Karpas-422 (cell line): ENCODE measurements at regions not wholly inside any gene's neighbourhood (a gene's known extent, or its start where the extent isn't known, plus 50 kb on each side); places are given as distances from the start of the nearest gene placed in this dataset.

Experiments
- DNase-seq: peaks from one replicate; pipeline ENCODE4 v3.0.0-alpha.2; 2015
- H2AFZ ChIP-seq: fragments of 200-600 bp; sonication (generic); 2 replicates; pipeline ENCODE4 v1.6.1; 2014; ENCODE audit warnings: antibody characterized with exemption, low read length, mixed read lengths
- H3K27ac ChIP-seq: fragments of 200-600 bp; sonication (generic); 2 replicates; pipeline ENCODE4 v1.5.1; 2014; ENCODE audit warnings: mild to moderate bottlenecking, low read length, moderate library complexity
- H3K27me3 ChIP-seq: fragments of 200-600 bp; sonication (generic); 2 replicates; pipeline ENCODE4 v1.6.1; 2014; ENCODE audit warnings: low read length, mixed read lengths
- H3K36me3 ChIP-seq: fragments of 200-600 bp; sonication (generic); 2 replicates; pipeline ENCODE4 v1.6.1; 2014; ENCODE audit warnings: low read length, mixed read lengths; ENCODE audit not compliant: insufficient read depth
- H3K4me1 ChIP-seq: fragments of 200-600 bp; sonication (generic); 2 replicates; pipeline ENCODE4 v1.6.1; 2014; ENCODE audit warnings: mild to moderate bottlenecking, low read length, mixed read lengths
- H3K4me2 ChIP-seq: fragments of 200-600 bp; sonication (generic); 2 replicates; pipeline ENCODE4 v1.6.1; 2014; ENCODE audit warnings: low read length, low read depth, mild to moderate bottlenecking; ENCODE audit not compliant: poor library complexity, severe bottlenecking
- H3K4me3 ChIP-seq: fragments of 200-600 bp; sonication (generic); 2 replicates; pipeline ENCODE4 v1.5.1; 2014; ENCODE audit warnings: mild to moderate bottlenecking, antibody characterized with exemption, low read length, mixed read lengths
- H3K79me2 ChIP-seq: fragments of 200-600 bp; sonication (generic); 2 replicates; pipeline ENCODE4 v1.6.1; 2014; ENCODE audit warnings: mild to moderate bottlenecking, low read length, mixed read lengths
- H3K9ac ChIP-seq: fragments of 200-600 bp; sonication (generic); 2 replicates; pipeline ENCODE4 v1.6.0; 2014; ENCODE audit warnings: low read length
- H3K9me2 ChIP-seq: fragments of 200-600 bp; sonication (generic), shearing (Covaris generic); replicated peaks from 2 replicates; pipeline ENCODE4 v1.6.0; 2014; ENCODE audit warnings: mild to moderate bottlenecking, low read length, moderate library complexity; ENCODE audit not compliant: insufficient read depth
- H3K9me3 ChIP-seq: fragments of 300-700, 200-600 bp; sonication (generic); 2 replicates; pipeline ENCODE4 v1.6.1; 2014; ENCODE audit warnings: low read length, mixed read lengths
- H4K20me1 ChIP-seq: fragments of 200-600 bp; sonication (generic); 2 replicates; pipeline ENCODE4 v1.6.1; 2014; ENCODE audit warnings: mild to moderate bottlenecking, antibody characterized with exemption, low read length, low read depth; ENCODE audit not compliant: insufficient read depth

DNA sequence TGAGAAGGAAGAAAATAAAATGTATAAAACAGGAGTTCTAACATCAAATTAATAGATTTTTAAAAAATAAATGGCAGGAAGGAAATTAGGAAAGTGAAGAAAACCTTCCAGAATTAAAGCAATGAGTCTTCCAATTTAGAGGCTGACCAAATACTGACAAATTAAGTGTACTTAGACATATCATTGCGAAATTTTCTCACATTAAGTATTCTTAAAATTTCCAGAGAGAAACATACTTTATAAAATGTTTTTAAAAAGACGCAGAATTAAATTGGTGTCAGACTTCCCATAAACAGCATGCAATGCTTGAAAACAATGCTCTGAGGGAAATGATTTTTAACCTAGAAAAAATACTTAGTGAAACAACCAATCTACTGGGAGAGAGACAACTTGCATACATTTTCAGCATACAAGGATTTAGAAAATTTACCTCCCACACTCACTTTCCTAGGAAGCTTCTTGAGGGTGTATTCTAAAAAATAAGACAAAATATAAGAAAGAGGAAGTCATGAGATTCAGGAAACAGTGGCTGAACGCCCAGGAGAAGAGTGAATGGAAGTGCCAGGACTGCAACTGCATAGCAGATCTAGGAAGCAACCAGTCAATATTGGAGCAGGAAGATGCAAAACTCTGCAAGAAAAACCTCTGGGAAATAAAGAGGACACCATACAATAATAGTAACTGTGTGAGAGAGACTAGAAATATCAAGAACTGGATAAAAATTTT is 339.9 kb downstream of the ADCYAP1 start:
- Histone ChIP-seq H3K79me2 (no peaks in the 10 kb centered on the region), H3K27me3 (no peaks in the 10 kb centered on the region), H3K9me2 (no peaks in the 10 kb centered on the region), H3K4me3 (no peak overlapping the region), H4K20me1 (no peaks in the 10 kb centered on the region), H3K9ac (no peak overlapping the region), H3K9me3 (peaks cover 13% of the 10 kb centered on the region; the same call in 1 of the 2 replicates), H3K36me3 (no peaks in the 10 kb centered on the region), H3K4me2 (no peak overlapping the region), H2AFZ (no peak overlapping the region), H3K4me1 (no peaks in the 10 kb centered on the region), H3K27ac (no peak overlapping the region)
- DNase-seq, result no peak

DNA sequence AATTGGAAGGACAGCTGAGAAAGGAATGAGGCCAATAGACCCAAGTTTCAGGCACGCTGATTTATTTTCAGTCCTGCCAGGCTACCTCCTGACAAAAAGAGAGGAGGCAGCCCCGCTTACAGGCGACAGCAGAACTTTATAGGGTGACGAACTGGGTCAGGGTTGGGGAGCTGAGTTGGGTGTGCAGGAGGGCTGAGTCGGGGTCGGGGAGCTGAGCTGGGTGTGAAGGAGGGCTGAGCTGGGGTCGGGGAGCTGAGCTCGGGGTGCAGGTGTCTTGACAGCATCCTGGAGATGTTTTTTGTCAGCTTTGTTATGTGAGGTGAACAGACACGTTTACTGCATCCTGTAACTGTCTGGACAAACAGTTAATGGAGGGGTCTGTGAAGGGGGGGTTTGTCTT is 342.2 kb downstream of the ADCYAP1 start:
- Histone ChIP-seq H3K9me3 (peaks cover 8% of the 10 kb centered on the region; the same call in 1 of the 2 replicates), H3K9me2 (no peaks in the 10 kb centered on the region), H2AFZ (no peak overlapping the region), H3K9ac (no peak overlapping the region), H3K4me3 (no peak overlapping the region), H3K27me3 (no peaks in the 10 kb centered on the region), H4K20me1 (no peaks in the 10 kb centered on the region), H3K4me2 (no peak overlapping the region), H3K36me3 (no peaks in the 10 kb centered on the region), H3K4me1 (no peaks in the 10 kb centered on the region), H3K27ac (no peak overlapping the region), H3K79me2 (no peaks in the 10 kb centered on the region)
- DNase-seq, result no peak

DNA sequence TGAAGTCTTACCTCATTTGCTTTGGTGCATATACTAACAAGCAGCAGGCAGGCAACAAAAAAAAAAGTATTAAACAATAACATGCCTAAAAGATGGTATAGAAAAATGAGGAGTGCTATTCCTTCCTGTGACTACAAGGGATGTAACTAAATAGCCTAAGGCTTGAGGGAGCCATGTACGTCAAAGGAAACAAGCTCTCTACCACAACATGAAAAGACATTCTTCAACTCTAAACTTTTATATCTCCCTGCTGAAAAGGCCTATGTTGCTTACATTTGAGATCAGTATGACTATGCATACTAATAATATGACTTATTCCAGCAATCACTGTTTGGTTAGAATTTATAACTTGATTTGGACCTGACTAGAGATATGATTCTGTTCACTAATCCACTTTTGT is 347.9 kb downstream of the ADCYAP1 start:
- H4K20me1 ChIP-seq, result no peaks in the 10 kb centered on the region
- no peaks in the 10 kb centered on the region for H3K27me3 ChIP-seq
- no peaks in the 10 kb centered on the region for H3K79me2 ChIP-seq
- no peak overlapping the region for H2AFZ ChIP-seq
- H3K4me2 ChIP-seq, result no peak overlapping the region
- H3K4me1 ChIP-seq, result no peaks in the 10 kb centered on the region
- H3K9me2 ChIP-seq, result no peaks in the 10 kb centered on the region
- H3K27ac ChIP-seq, result no peak overlapping the region
- no peaks in the 10 kb centered on the region for H3K36me3 ChIP-seq
- no peak overlapping the region for H3K9ac ChIP-seq
- H3K9me3 ChIP-seq, result peaks cover 26% of the 10 kb centered on the region
- H3K4me3 ChIP-seq, result no peak overlapping the region
- no peak for DNase-seq

DNA sequence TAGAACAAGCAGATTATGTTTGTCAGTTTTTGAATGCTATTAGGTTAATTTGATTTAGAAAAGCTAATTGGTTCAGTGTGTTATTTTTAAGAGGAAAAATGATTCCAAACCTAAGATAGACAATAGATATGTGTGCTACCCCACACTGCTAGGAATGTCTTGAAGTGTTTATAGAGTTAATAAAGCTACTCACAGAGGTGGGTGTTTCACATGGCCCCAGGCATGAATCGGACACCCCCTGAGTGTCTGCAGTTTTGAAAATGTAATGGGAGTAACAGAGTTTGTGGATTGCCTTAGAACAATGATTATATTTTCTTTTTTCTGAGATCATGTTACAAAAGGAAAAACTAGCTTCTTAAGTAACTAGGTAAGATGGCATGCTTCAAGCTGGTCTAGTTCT is 348.3 kb downstream of the ADCYAP1 start:
- H3K27me3 ChIP-seq, result no peaks in the 10 kb centered on the region
- H3K9me3 ChIP-seq, result peaks cover 27% of the 10 kb centered on the region
- no peak overlapping the region for H3K4me3 ChIP-seq
- H3K4me2 ChIP-seq, result no peak overlapping the region
- H3K9ac ChIP-seq, result no peak overlapping the region
- no peaks in the 10 kb centered on the region for H4K20me1 ChIP-seq
- H2AFZ ChIP-seq, result no peak overlapping the region
- no peaks in the 10 kb centered on the region for H3K79me2 ChIP-seq
- no peaks in the 10 kb centered on the region for H3K9me2 ChIP-seq
- no peaks in the 10 kb centered on the region for H3K4me1 ChIP-seq
- DNase-seq, result no peak
- H3K36me3 ChIP-seq, result no peaks in the 10 kb centered on the region
- no peak overlapping the region for H3K27ac ChIP-seq

DNA sequence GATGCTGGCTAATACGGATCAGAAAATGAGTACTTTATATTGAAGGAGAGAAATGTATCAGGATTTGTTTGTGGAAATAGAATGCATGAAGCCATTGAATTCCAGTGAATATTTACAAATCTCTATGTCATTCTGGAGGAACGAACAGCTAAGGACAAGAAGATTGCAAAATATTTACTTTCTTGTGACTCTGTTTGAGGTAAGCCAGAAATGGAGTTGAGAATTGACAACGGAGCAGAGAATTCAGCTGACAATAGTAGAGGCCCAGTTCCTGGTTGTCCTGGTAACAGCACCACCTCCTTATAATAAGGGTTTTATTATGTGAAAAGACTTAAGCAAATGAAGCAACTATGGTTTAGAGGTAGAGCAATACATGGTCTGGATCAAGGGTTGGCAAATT is 349.2 kb downstream of the ADCYAP1 start:
- no peaks in the 10 kb centered on the region for H4K20me1 ChIP-seq
- no peak for DNase-seq
- H3K79me2 ChIP-seq, result no peaks in the 10 kb centered on the region
- H3K27me3 ChIP-seq, result no peaks in the 10 kb centered on the region
- H2AFZ ChIP-seq, result no peak overlapping the region
- H3K9ac ChIP-seq, result no peak overlapping the region
- H3K4me1 ChIP-seq, result no peaks in the 10 kb centered on the region
- no peaks in the 10 kb centered on the region for H3K9me2 ChIP-seq
- H3K36me3 ChIP-seq, result no peaks in the 10 kb centered on the region
- H3K9me3 ChIP-seq, result peaks cover 27% of the 10 kb centered on the region
- H3K27ac ChIP-seq, result no peak overlapping the region
- no peak overlapping the region for H3K4me3 ChIP-seq
- H3K4me2 ChIP-seq, result no peak overlapping the region

DNA sequence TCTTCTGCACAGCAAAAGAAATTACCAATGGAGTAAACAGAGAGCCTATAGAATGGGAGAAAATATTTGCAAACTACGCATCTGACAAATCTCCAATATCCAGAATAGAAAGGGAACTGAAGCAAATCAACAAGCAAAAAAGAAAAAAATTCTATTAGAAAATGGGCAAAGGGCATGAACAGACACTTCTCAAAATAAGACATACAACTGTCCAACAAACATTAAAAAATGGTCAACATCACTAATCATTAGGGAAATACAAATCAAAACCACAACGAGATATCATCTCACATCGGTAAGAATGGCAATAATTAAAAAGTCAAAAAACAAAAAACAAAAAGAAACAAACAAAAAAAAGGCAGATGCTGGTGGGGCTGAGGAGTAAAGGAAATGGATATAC is 356.4 kb downstream of the ADCYAP1 start:
- H3K27ac ChIP-seq, result no peak overlapping the region
- H3K4me1 ChIP-seq, result no peaks in the 10 kb centered on the region
- H3K4me2 ChIP-seq, result no peak overlapping the region
- H3K36me3 ChIP-seq, result no peaks in the 10 kb centered on the region
- no peaks in the 10 kb centered on the region for H3K27me3 ChIP-seq
- no peak for DNase-seq
- no peak overlapping the region for H2AFZ ChIP-seq
- no peak overlapping the region for H3K9ac ChIP-seq
- peaks cover 24% of the 10 kb centered on the region for H3K9me3 ChIP-seq
- no peaks in the 10 kb centered on the region for H3K9me2 ChIP-seq
- no peaks in the 10 kb centered on the region for H4K20me1 ChIP-seq
- no peaks in the 10 kb centered on the region for H3K79me2 ChIP-seq
- H3K4me3 ChIP-seq, result no peak overlapping the region

DNA sequence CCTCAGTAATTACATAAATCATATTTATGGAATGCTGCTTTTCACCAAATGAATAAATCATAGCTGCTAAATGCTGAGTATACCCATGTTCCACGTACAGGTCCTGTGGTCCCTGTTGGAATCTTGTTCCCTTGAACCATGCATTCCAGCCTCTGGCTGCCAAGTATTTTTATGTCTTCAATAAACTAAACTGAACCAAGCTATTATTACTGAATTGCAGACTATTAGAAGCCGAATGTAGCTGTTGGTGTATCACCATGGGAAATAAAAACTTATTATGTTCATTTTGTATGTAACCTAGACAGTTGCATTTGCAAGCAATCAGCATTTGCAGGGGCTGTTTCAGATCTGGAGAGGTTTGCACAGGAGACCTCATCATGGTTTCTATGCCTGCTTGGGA is 362.4 kb downstream of the ADCYAP1 start:
- H3K4me2 ChIP-seq, result no peak overlapping the region

DNA sequence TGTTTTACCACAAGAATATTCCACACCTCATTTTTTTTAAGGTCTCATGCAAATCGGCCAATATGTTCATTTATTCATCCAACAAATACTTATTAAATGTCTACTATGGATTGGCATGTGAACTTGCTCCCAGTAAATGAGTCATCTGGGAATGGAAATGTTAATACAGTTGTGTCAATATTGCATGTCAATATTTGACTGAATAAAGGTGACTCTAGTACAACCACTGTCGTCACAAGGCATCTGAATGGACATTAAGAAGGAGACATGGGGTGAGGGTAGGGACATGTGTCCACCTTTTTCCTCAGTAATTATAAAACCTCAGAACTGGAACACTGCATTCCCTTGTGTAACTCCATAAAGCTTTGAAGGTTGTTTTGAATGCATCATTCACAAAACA is 365.4 kb downstream of the ADCYAP1 start:
- no peak overlapping the region for H3K9ac ChIP-seq
- H3K4me1 ChIP-seq, result no peaks in the 10 kb centered on the region
- H3K9me3 ChIP-seq, result peaks cover 39% of the 10 kb centered on the region
- no peaks in the 10 kb centered on the region for H3K9me2 ChIP-seq
- H3K4me2 ChIP-seq, result no peak overlapping the region
- H3K36me3 ChIP-seq, result no peaks in the 10 kb centered on the region
- no peaks in the 10 kb centered on the region for H3K27me3 ChIP-seq
- H3K4me3 ChIP-seq, result no peak overlapping the region
- H3K27ac ChIP-seq, result no peak overlapping the region
- no peaks in the 10 kb centered on the region for H4K20me1 ChIP-seq
- no peak for DNase-seq
- H2AFZ ChIP-seq, result no peak overlapping the region
- no peaks in the 10 kb centered on the region for H3K79me2 ChIP-seq

More for the DNA sequence above, 362.4 kb downstream of the ADCYAP1 start:
- Histone ChIP-seq H3K27me3 (no peaks in the 10 kb centered on the region), H3K4me3 (no peak overlapping the region), H3K27ac (no peak overlapping the region), H3K9me3 (peaks cover 38% of the 10 kb centered on the region), H2AFZ (no peak overlapping the region), H3K4me1 (no peaks in the 10 kb centered on the region), H3K9ac (no peak overlapping the region), H4K20me1 (no peaks in the 10 kb centered on the region), H3K79me2 (no peaks in the 10 kb centered on the region), H3K9me2 (no peaks in the 10 kb centered on the region), H3K36me3 (no peaks in the 10 kb centered on the region)
- DNase-seq, result no peak
